GM19351 (cell line): ENCODE measurements at regions not wholly inside any gene's neighbourhood (a gene's known extent, or its start where the extent isn't known, plus 50 kb on each side); places are given as distances from the start of the nearest gene placed in this dataset.

ENCODE experiments used
- ATAC-seq: cut with Tn5 transposase; IDR thresholded peaks from one replicate; pipeline ENCODE4 v1.9.1; 2021; ENCODE audit warnings: mild to moderate bottlenecking, moderate library complexity; ENCODE audit not compliant: unreplicated experiment

DNA sequence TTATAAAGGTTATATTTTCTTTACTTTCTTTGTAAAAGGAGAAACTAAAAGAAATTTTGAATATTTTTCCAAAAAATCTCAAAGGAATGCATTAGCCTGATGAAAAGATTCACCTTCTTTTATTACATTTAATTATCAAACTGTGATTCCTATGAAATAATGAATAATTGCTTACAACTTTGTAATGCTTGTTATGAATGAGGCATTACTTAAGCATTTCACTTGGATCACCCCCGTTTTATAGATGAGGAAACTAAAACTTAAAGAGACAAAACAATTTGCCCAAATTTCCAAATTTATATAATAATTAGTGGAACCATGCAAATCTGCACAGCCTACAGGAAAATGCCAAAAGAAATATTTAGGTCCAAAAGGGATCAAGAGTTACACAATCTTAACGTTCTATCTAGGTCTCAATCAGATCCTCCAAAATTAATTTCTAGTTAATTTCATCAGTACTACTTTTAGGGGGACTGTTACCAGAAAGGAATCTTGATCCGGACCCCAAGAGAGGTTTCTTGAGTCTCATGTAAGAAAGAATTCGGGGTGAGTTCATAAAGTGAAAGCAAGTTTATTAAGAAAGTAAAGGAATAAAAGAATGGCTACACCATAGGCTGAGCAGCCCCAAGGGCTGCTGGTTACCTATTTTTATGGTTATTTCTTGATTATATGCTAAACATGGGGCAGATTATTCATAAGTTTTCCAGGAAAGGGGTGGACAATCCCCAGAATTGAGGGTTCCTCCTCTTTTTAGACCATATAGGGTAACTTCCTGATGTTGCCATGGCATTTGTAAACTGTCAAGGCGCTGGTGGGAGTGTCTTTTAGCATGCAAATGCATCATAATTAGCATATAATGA lies 288.0 kb downstream of the ADGB start:
- ATAC-seq = no peak

- no peak for ATAC-seq
Measured at GRCh38 chr6:146887447-146888077, 288.8 kb downstream of the ADGB start.

DNA sequence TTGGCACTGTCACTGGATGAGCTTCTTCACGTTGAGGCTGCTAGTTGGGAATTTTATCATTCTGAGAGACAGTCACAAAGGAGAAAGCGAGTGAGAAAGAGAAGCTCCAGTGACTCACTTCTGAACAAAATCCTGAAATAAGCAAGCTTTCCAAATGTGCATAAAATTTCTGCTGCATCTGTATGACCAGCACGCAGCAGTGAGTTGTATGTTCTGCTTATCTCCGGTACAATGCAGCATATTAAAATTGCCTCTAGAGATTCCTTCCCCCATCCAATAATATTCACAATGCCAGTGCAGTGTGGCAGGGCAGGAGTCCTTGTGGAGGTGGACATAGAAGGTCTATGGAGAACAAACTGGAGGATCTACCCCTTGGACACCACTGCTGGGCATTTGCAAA lies 290.5 kb downstream of the ADGB start:
- no peak for ATAC-seq

DNA sequence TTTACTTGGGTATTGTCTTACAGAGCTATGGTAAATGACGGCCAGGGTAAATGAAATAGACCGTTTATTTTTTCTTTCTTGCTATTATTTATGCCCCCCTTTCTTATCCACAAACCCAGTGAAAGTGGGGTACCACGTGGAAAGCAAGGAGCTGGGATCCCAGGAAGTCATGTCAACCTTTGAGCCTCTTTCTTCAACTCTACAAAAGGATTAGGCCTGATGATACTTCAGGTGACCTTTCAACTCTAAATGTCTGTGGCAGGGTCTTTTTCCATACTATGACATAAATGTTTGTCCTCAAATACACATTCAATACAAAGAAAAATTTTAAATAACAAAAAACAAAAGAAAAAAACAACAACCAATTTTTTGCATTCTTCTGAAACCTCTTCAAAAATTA lies 291.4 kb downstream of the ADGB start:
- ATAC-seq = no peak

DNA sequence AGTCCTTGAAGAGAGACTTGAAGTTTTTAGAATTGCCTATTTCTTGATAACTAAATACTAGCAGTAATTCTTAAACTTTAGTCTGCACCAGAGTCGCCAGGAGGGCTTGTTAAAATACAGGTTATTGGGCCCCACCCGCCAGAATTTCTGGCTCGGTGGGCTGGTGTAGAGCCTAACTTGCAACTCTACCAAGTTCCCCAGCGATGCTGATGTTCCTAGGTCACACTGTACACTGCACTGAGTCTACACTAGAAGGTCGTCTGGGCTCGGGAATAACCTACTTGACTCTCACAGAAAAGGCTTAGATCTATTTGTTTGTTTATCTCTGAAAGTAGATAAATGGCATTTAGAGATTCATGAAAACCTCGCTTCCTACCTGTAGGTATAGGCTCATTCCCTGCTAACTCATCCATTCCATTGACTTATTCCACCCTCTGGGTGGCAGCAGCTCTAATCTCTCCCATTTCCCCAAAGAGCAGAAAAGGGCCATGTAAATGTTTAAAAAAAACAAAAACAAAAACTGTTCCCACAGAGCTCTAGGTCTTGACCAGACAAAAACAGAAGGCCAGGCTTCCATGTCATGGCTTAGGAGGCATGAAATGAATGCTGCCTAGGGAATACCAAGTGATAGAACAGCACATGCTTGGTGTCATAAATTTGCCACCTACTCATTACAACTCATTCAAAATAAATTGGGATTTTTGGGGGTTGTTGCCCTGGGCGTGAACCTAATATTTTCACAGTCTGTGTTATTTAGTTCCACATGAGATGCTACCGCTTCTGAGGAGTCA lies 292.1 kb downstream of the ADGB start:
- no peak for ATAC-seq

- ATAC-seq = no peak
Measured at GRCh38 chr6:146891615-146892265, 293.0 kb downstream of the ADGB start.

GRCh38 chr6:146892283-146892612 lies 293.5 kb downstream of the ADGB start:
- ATAC-seq = no peak

DNA sequence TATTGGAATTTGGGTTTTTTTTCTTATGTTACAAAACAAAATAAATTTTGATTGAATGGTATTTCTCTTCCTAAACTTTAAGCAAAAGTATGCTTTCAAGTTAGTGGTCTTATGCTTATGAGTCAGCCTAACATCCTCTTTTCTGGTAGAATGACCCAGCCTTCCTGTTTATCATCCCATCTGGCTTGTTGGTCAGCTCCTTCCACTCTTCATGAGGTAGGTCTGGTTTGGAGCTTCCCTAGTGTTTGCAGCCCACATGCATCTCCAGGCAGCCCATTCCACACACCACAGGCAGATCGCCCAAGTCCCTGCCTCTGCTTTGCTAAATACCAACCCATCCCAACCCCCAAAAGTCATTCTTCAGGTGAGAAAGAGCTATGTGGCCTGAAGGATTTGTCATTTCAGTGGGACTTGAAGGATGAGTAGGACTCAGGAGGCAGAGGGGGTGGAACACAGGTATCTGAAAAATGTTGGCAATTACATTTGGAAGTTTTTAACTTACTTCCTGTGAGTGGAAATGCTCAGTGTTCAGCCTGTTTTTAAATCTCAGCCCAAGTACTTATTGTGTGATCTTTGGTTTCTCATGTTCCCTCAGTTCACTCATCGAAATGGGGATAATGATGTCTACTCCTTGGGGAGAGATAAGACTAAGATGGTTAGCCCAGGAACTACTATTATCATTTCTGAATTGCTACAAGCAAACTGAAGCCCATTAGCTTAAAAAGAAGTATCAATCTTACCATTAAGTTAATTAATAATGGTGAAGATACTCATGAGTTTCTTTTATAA lies 294.0 kb downstream of the ADGB start:
- ATAC-seq = no peak

DNA sequence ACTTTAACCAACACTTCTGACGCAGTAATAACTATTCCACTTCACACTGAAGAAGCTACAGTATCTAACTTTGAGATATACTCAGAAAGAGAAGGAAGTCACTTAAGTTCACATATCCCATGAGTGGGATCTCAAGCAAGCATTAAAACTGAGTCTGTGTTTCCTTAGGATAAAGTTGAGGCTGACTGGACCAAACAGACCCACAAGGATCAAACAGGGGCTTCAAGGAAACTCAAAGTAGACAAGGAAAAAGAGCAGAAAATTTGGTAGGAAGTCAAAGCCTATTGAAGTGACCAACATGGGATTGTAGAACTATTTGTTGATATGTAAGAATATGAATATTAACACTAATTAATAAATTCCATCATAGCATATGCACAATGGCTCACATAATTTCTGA lies 294.9 kb downstream of the ADGB start:
- no peak for ATAC-seq

GRCh38 chr6:146894624-146895023 lies 295.9 kb downstream of the ADGB start:
- no peak for ATAC-seq

- ATAC-seq = no peak
Measured at GRCh38 chr6:146895101-146895771, 296.5 kb downstream of the ADGB start.

GRCh38 chr6:146895772-146896061 lies 296.9 kb downstream of the ADGB start:
- no peak for ATAC-seq

- no peak for ATAC-seq
Measured at GRCh38 chr6:146896062-146896813, 297.5 kb downstream of the ADGB start.

DNA sequence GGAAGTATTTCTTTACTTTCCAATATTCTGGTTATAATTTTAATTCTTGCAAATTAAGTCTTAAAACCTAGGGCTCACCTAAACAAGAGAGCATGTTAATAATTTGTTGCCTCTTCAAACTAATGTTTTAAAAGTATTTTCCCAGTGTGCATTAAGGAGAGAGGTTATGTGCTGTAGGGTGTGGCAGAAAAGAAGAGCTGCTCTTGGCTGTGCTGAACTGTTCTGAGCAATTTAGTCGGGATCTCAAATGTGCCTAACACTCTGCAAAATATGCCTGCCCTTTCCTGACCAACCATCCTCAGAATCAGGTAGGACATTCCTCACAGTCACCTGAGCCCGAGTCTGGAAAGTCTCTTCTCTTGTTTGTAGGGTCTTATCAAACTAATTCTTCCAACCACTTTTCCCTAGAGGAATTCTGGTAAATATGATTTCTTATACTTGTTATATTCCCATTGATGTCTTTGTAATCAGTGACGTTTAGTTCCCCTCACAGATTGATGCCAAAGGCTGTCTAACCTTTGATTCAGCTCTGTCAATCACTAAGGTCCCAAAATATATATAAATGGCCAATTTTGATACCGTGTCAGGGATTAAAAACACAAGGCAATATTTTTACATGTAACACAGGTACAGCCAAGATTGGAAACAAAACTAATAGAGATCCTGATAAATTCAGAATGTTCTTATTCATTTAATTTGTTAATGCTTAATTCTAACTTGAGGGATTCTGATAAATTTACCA lies 298.4 kb downstream of the ADGB start:
- ATAC-seq = no peak

GRCh38 chr6:146898069-146898887 lies 299.5 kb downstream of the ADGB start:
- no peak for ATAC-seq

- no peak for ATAC-seq
Measured at GRCh38 chr6:146898888-146899227, 300.1 kb downstream of the ADGB start.

GRCh38 chr6:146901940-146902816 lies 302.0 kb upstream of the STXBP5 start:
- no peak for ATAC-seq
